GM21528 (cell line): ENCODE measurements at regions not wholly inside any gene's neighbourhood (a gene's known extent, or its start where the extent isn't known, plus 50 kb on each side); places are given as distances from the start of the nearest gene placed in this dataset.
"Not testable (repeated sequence)": the region's sequence is repeated elsewhere in the genome, so short reads cannot be mapped to it uniquely, and the experiment has no call there.

ENCODE experiments used
- ATAC-seq: cut with Tn5 transposase; IDR thresholded peaks from one replicate; pipeline ENCODE4 v1.9.1; 2021; ENCODE audit warnings: mild to moderate bottlenecking, moderate library complexity; ENCODE audit not compliant: unreplicated experiment, low FRiP score

DNA sequence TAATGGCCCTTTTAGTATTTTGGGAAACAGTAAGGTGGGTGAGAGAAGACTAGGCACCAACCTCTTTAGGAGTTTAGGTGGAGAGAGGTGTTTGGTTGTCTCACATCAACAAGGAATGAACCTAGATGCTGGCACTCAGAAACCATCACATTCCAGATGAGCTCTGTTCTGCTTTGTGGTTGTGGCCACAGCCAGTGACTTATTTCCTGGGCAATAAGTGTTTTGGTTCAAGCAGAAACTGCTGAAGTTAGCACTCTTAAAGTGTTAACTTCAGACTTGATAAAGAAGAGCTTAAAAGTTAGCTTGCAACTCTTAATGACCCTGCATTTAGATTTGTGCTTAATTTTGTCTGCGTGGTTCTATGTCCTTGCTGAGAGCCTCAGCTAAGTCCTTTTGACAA lies 929.2 kb downstream of the SLC4A3 start:
- no peak for ATAC-seq

DNA sequence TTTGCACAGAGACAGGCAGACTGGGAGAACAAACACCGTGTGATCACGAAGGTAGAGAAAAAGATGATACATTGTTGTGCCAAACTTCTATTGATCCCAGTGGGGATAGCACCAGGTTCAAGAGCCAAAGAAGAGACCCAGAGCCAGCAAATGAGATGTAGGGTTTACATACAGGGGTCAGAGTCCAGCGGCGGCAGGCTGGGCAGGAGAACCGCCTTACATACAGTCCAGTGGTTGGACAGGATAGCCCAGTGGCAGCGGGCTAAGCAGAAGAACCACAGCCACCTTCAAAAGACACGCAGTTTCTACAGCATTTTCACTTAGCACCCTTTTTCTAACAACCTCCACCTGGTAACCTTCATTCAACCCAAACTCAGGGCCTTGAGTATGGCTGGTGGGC lies 932.8 kb downstream of the SLC4A3 start:
- ATAC-seq: no peak

- no peak for ATAC-seq
These were observed 935.1 kb downstream of the SLC4A3 start for GRCh38 chr2:220562375-220563140.

- ATAC-seq: no peak
These were observed 940.9 kb downstream of the SLC4A3 start for GRCh38 chr2:220568296-220568695.

DNA sequence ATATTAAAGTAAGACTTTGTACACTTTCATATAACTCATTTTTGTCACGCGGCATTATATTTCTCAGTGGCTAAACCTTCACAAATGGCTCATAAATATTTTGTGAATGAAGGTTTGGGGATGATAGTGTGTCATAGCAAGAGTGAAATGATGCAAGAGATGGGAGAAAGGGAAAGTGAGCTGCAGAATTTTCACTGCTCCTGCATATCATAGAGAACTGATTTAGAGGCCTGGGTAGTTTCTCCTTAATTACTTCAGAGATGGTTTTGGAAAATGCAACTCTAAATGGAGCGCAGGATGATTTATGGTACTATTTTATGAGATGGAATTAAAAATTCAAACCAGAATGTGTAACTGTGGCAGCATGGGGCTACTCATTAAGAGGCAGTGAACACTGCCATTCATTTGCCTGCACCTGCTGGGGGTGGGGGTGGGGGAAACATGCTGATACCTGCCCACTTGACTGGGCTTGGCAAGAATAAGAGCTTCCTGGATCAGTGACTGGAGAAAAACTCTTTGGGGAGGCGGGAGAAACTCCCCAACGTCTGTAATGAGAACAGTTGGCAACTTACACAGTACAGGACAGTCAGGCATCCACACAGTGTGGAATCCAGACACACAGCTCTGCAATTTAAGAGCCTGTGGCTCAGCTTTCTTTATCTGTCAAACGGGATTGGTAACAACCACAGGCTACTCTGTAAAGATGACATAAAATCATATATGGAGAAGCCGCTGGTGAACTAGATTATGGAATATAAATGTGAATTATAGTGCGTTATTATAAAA lies 941.9 kb downstream of the SLC4A3 start:
- no peak for ATAC-seq

GRCh38 chr2:220572385-220572784 lies 945.0 kb downstream of the SLC4A3 start:
- no peak for ATAC-seq

- ATAC-seq: no peak
These were observed 946.6 kb downstream of the SLC4A3 start for GRCh38 chr2:220574038-220574437.

- ATAC-seq: no peak
These were observed 948.5 kb downstream of the SLC4A3 start for GRCh38 chr2:220575963-220576362.

DNA sequence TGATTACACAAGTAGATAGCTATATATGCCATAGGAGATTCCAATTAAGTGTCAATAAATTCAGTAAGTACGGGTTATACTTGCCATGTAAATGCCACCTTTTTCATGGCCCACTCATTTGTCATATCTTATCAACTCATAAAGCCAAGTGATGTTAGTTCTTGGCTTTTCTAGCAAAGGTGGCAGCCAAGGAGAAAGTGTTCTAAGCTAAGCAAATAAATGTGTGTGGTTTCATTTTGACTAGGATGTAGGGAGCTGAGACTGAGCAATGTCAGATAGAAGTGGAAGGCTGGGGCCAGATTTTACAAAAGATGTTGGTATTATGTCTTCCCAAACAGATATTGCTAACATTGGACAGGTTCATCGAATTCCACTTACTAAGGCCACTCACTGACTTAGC lies 952.0 kb downstream of the SLC4A3 start:
- ATAC-seq: no peak

DNA sequence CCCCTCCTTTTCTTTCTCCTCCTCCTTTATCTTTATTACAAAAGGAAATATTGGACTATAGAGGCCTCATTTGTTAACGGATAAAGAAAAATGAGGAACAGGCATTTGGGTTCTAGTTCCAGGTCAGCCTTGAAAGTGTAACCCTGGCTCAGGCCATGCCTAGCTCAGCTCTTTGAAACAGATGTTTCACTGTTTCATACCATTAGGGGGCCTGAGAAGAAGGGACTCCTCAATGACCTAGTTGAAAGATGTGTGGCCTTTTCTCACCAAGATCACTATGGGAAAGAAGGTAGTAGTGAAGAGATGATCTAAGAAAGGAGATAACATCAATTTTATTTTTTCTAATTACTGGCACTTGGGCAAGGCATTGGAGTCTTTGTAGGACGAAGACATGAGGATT lies 952.7 kb downstream of the SLC4A3 start:
- no peak for ATAC-seq

DNA sequence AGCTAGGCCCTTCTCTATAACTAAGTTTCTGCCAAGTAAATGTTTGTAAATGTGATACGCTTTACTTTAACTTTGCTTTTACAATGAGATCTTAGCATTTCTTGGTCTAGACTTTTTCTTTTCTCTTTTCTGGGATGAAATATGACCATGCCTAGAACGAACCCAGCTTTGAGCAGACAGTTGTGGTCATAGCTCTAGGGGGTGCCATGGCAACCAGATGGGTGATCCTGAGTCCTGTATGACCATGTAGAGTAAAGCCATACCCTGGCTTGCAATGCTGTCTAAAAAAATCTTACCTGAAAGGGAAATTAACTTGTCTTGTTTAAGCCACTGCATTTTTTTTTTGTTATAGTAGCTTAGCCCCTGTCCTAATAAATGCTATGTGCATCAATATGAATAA lies 956.3 kb downstream of the SLC4A3 start:
- ATAC-seq: no peak

DNA sequence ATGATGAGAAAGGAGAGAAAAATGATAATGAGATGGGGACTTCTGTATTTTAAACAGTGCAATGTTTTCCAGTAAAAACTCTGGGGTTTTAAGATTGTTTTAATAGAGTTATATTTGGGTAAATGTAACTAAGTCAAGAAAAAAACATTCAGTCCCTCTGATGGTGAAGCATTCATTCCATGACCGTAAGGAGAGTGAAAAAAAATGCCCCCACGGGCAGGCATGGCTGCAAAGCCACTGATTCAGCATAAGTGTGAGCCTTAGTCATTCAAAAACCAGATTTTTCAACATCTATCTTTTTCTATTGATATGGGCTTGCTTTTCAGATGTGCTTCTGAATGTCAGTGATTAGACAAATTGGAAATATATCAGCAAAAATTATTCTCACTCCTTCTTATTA lies 957.8 kb downstream of the SLC4A3 start:
- ATAC-seq: no peak

DNA sequence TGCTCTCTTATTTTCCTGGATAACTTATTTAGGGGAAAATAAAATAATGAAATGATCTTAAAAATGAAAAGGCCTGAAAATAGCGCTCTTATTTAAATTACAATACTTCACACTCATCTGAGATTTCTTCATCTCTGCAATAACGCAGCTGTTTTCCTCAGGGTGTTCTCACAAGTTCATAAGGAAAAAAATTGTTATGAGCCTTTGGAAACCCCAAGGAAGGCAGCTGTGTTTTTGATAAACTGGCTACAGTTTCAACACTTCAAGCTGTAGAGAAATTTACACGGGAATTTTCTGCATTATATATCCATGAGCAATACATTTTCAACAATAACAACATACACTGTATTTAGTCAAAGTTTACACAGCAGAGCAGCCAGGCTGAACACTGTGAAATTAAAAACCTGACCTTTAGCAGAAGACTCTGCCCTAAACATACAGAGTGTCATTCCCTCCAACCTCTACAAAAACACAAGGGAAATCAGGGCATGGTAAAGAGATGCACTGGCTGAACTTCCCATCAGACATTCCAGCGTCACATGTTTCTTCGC lies 959.6 kb downstream of the SLC4A3 start:
- no peak for ATAC-seq

DNA sequence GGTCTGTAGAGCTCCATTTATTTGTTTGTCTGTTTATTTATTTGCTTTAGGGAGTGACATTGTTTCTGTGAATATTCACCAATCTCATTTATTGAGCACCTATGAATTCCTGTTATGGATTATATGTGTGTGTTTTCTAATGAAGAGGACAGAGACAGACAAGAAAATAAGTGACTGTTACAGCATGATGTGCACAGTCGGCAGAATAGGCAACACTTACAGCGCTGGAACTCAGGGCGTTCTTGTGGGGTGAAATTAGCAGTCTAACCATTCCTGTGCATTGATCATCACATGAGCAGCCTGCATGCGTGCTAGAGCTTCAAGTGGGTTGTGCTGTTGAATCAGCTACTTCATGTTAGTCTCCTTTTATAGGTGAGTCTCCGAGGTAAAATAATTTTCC lies 960.7 kb downstream of the SLC4A3 start:
- no peak for ATAC-seq

GRCh38 chr2:220590476-220590875 lies 963.0 kb downstream of the SLC4A3 start:
- ATAC-seq: no peak

- no peak for ATAC-seq
These were observed 966.1 kb downstream of the SLC4A3 start for GRCh38 chr2:220593526-220593925.

GRCh38 chr2:220601674-220602073 lies 970.4 kb downstream of the EPHA4 start:
- no peak for ATAC-seq

GRCh38 chr2:220613004-220613403 lies 959.1 kb downstream of the EPHA4 start:
- ATAC-seq: not testable (repeated sequence)

- ATAC-seq: no peak
These were observed 958.0 kb downstream of the EPHA4 start for GRCh38 chr2:220614064-220614463.

DNA sequence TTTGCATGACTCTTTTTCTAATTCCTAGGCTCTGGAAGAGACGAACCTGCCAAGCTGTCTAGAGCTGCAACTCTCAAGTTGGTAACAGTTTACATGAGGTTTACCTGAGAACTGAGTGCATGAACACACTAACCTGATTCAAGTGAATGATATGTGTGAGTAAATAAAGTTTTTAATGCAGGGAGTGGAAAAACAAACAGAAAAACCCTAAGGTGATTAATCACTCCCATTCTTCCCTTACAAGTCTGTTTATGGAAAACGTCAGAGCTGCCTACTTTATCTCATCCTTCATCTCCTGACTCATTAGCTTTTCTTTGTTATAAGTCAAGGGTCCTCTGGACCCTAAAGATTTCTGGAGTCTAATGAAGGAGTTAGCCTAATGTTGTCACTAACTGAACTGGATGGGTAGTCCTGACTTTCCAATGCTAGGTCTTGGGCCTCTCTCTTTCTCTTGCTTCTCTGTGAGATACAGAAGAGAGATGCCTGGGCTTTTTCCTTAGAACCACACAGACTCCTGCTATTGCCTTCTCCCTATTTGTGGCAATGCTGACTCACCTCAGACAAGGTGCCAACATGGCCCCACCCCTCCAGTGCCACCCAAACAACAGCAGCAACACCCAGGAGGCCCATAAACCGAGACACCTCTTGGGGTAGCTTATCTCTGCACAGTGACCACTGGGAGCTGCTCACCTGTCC lies 952.4 kb downstream of the EPHA4 start:
- ATAC-seq: no peak

DNA sequence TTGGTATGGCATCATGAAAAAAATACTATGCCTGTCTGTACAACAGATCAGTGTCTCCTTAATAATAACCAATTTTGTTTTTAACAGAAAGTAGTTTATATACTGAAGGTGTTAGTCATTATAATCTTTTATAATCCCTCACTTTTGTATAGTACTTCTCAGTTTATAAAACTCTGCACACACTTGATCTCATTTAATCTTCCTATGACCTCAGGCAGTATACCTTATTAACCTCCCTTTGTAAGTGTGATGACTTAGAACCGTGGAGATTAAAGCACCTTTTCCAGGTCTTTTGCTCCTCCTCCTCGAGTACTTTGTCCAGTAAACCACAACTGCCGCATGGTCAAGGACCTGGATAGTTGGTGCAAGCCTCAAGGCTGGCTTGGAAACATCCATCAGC lies 945.5 kb downstream of the EPHA4 start:
- no peak for ATAC-seq
